OCI-LY7 (cell line): ENCODE measurements at regions not wholly inside any gene's neighbourhood (a gene's known extent, or its start where the extent isn't known, plus 50 kb on each side); places are given as distances from the start of the nearest gene placed in this dataset.
"Not testable (repeated sequence)": the region's sequence is repeated elsewhere in the genome, so short reads cannot be mapped to it uniquely, and the experiment has no call there.

Experiments
- EZH2phosphoT487 ChIP-seq: fragments of 200-600 bp; sonication (generic); IDR thresholded peaks from 2 replicates; pipeline ENCODE4 v1.6.1; 2018; ENCODE audit warnings: low read depth, borderline replicate concordance, mild to moderate bottlenecking, mixed run types, antibody characterized with exemption, low read length, moderate library complexity, mixed read lengths
- TF ChIP-seq, protein P1 (sequence below): fragments of 200-600 bp; sonication (generic); conservative IDR thresholded peaks from 2 replicates; pipeline ENCODE4 v1.5.1; 2014; ENCODE audit warnings: mild to moderate bottlenecking, antibody characterized with exemption, low read length, moderate library complexity, mixed read lengths

DNA sequence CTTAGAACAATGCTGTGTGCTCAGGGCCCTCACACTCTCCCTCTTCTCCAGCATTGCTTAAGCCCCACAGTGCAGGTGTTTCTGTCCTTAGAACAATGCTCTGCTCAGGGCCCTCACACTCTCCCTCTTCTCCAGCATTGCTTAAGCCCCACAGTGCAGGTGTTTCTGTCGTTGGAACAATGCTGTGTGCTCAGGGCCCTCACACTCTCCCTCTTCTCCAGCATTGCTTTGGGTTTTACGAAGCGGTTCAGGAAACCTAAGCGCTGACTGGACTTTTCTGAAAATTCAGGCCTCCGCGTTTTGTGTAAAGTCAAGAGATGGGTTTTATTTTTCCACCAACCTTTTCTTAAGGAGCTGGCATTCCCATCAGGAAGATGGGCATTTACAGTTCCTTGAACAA, 838.0 kb downstream of the TRIML1 start:
- TF ChIP-seq, protein P1, sequence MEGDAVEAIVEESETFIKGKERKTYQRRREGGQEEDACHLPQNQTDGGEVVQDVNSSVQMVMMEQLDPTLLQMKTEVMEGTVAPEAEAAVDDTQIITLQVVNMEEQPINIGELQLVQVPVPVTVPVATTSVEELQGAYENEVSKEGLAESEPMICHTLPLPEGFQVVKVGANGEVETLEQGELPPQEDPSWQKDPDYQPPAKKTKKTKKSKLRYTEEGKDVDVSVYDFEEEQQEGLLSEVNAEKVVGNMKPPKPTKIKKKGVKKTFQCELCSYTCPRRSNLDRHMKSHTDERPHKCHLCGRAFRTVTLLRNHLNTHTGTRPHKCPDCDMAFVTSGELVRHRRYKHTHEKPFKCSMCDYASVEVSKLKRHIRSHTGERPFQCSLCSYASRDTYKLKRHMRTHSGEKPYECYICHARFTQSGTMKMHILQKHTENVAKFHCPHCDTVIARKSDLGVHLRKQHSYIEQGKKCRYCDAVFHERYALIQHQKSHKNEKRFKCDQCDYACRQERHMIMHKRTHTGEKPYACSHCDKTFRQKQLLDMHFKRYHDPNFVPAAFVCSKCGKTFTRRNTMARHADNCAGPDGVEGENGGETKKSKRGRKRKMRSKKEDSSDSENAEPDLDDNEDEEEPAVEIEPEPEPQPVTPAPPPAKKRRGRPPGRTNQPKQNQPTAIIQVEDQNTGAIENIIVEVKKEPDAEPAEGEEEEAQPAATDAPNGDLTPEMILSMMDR: not testable (repeated sequence)
- TF ChIP-seq EZH2phosphoT487: not testable (repeated sequence)
